ENCODE measurements at regions not wholly inside any gene's neighbourhood (a gene's known extent, or its start where the extent isn't known, plus 50 kb on each side); places are given as distances from the start of the nearest gene placed in this dataset.

GRCh38 chr1:219788700-219789099 is 139.7 kb downstream of the SLC30A10 start (continued):
- no peak for TF ChIP-seq ZBTB33 (IDR thresholded peaks at IDR 0.05)

GRCh38 chr1:219788091-219788490 is 140.3 kb downstream of the SLC30A10 start:
- no peak overlapping the region for H3K9ac ChIP-seq (ENCODE audit: low read depth in 1 of 2, low read length in 2 of 2)
- H3K27me3 ChIP-seq (ENCODE audit: control insufficient read depth in 4 of 4, insufficient read depth in 4 of 4, low read length in 3 of 4) = no peaks in the 10 kb centered on the region
- no peak overlapping the region for H3K4me3 ChIP-seq (ENCODE audit: low read depth in 1 of 3, low read length in 3 of 3)
- 93% methylated on average over 1 of the region's 1 CpG for WGBS
- no peak for DNase-seq (ENCODE audit: low spot score)
- peaks cover 0 to 2% (median 0%) of the 10 kb centered on the region in 4 donors for H3K9me3 ChIP-seq (ENCODE audit: control insufficient read depth in 4 of 4, low read length in 3 of 4)
- H3K36me3 ChIP-seq (ENCODE audit: control insufficient read depth in 4 of 4, insufficient read depth in 3 of 4, low read depth in 1 of 4, low read length in 3 of 4) = no peaks in the 10 kb centered on the region
- peaks cover 0 to 2% (median 0%) of the 10 kb centered on the region in 4 donors for H3K4me1 ChIP-seq (ENCODE audit: control insufficient read depth in 4 of 4, insufficient read depth in 4 of 4, low read length in 3 of 4)
- no peak overlapping the region for H3K27ac ChIP-seq (ENCODE audit: low read depth in 1 of 2, low read length in 2 of 2)
- TF ChIP-seq, protein P1, sequence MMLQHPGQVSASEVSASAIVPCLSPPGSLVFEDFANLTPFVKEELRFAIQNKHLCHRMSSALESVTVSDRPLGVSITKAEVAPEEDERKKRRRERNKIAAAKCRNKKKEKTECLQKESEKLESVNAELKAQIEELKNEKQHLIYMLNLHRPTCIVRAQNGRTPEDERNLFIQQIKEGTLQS (IDR thresholded peaks at IDR 0.05) = no peak
- TF ChIP-seq, protein P2, sequence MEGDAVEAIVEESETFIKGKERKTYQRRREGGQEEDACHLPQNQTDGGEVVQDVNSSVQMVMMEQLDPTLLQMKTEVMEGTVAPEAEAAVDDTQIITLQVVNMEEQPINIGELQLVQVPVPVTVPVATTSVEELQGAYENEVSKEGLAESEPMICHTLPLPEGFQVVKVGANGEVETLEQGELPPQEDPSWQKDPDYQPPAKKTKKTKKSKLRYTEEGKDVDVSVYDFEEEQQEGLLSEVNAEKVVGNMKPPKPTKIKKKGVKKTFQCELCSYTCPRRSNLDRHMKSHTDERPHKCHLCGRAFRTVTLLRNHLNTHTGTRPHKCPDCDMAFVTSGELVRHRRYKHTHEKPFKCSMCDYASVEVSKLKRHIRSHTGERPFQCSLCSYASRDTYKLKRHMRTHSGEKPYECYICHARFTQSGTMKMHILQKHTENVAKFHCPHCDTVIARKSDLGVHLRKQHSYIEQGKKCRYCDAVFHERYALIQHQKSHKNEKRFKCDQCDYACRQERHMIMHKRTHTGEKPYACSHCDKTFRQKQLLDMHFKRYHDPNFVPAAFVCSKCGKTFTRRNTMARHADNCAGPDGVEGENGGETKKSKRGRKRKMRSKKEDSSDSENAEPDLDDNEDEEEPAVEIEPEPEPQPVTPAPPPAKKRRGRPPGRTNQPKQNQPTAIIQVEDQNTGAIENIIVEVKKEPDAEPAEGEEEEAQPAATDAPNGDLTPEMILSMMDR (IDR thresholded peaks at IDR 0.05; ENCODE audit: low read depth, low read length, missing input control) = no peak
- TF ChIP-seq SP1 (IDR thresholded peaks at IDR 0.05) (no peak), FOXA1 (IDR thresholded peaks at IDR 0.05) (no peak), TAF1 (conservative IDR thresholded peaks at IDR 0.05) (no peak), HNF4G (IDR thresholded peaks at IDR 0.05) (no peak)

DNA sequence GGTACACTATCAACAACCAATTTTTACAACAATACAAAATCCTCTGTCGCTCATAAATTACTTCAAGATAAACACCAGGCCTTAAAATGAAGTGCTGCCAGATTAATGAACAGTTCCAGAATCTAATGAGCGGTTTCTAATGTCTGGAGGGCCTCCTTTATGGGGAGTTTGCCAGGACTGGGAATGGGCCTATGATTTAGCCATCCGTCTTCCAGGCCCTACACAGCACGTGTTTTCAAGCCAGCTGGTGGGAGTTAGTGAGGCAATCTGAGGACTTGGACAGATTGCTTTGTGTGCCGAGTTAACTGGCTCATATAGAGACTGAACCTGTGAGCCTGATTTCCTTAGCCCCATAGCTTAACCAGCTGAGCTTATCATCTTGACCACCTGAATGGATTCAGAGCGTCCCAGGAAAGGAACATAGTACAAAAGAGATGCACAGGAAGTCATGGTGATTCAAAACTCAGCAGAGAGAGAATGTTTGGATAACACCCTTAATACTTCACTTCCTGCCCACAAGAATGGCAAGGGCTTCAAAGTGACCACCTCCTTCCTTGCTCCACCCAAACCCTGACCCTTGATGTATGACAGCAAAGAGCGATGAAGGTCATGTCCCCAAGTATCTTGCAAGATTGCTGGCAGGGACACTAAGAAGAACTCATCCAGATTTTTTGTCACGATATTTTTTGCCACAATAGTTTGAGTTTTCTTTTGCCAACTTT is 143.5 kb downstream of the SLC30A10 start:
- TF ChIP-seq GABPA (IDR thresholded peaks at IDR 0.05 in 1 of 2, conservative IDR thresholded peaks at IDR 0.05 in 1 of 2) = no peak
- TF ChIP-seq JUND (IDR thresholded peaks at IDR 0.05) = no peak
- TF ChIP-seq EGR1 (IDR thresholded peaks at IDR 0.05; ENCODE audit: low read depth in 2 of 2) = no peak
- no peak for TF ChIP-seq HNF4G (IDR thresholded peaks at IDR 0.05)
- TF ChIP-seq, protein P3, sequence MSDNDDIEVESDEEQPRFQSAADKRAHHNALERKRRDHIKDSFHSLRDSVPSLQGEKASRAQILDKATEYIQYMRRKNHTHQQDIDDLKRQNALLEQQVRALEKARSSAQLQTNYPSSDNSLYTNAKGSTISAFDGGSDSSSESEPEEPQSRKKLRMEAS (IDR thresholded peaks at IDR 0.05) = no peak
- no peak for TF ChIP-seq NR2F2 (IDR thresholded peaks at IDR 0.05)
- TF ChIP-seq, protein P2 (IDR thresholded peaks at IDR 0.05; ENCODE audit: low read depth, low read length, missing input control) = no peak
- TF ChIP-seq, protein P1 (IDR thresholded peaks at IDR 0.05) = no peak
- TF ChIP-seq, protein P4, sequence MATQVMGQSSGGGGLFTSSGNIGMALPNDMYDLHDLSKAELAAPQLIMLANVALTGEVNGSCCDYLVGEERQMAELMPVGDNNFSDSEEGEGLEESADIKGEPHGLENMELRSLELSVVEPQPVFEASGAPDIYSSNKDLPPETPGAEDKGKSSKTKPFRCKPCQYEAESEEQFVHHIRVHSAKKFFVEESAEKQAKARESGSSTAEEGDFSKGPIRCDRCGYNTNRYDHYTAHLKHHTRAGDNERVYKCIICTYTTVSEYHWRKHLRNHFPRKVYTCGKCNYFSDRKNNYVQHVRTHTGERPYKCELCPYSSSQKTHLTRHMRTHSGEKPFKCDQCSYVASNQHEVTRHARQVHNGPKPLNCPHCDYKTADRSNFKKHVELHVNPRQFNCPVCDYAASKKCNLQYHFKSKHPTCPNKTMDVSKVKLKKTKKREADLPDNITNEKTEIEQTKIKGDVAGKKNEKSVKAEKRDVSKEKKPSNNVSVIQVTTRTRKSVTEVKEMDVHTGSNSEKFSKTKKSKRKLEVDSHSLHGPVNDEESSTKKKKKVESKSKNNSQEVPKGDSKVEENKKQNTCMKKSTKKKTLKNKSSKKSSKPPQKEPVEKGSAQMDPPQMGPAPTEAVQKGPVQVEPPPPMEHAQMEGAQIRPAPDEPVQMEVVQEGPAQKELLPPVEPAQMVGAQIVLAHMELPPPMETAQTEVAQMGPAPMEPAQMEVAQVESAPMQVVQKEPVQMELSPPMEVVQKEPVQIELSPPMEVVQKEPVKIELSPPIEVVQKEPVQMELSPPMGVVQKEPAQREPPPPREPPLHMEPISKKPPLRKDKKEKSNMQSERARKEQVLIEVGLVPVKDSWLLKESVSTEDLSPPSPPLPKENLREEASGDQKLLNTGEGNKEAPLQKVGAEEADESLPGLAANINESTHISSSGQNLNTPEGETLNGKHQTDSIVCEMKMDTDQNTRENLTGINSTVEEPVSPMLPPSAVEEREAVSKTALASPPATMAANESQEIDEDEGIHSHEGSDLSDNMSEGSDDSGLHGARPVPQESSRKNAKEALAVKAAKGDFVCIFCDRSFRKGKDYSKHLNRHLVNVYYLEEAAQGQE (IDR thresholded peaks at IDR 0.05) = no peak
- TF ChIP-seq YY1 (IDR thresholded peaks at IDR 0.05) = no peak
- no peak for TF ChIP-seq RAD21 (IDR thresholded peaks at IDR 0.05)
- TF ChIP-seq SP1 (IDR thresholded peaks at IDR 0.05) = no peak
- TF ChIP-seq ZBTB33 (IDR thresholded peaks at IDR 0.05) = no peak
- no peaks in the 10 kb centered on the region for H3K36me3 ChIP-seq (ENCODE audit: control insufficient read depth in 4 of 4, insufficient read depth in 3 of 4, low read depth in 1 of 4, low read length in 3 of 4)
- peaks cover 0 to 6% (median 0%) of the 10 kb centered on the region in 4 donors for H3K4me1 ChIP-seq (ENCODE audit: control insufficient read depth in 4 of 4, insufficient read depth in 4 of 4, low read length in 3 of 4)
- H3K9ac ChIP-seq (ENCODE audit: low read depth in 1 of 2, low read length in 2 of 2) = no peak overlapping the region
- H3K4me3 ChIP-seq (ENCODE audit: low read depth in 1 of 3, low read length in 3 of 3) = no peak overlapping the region
- H3K27ac ChIP-seq (ENCODE audit: low read depth in 1 of 2, low read length in 2 of 2) = no peak overlapping the region
- no peaks in the 10 kb centered on the region for H3K27me3 ChIP-seq (ENCODE audit: control insufficient read depth in 4 of 4, insufficient read depth in 4 of 4, low read length in 3 of 4)
- WGBS = 85% methylated on average over 8 of the region's 8 CpGs
- H3K9me3 ChIP-seq (ENCODE audit: control insufficient read depth in 4 of 4, low read length in 3 of 4) = peaks cover 0 to 2% (median 0%) of the 10 kb centered on the region in 4 donors
- DNase-seq (ENCODE audit: low spot score) = no peak
